T-helper 17 cell (primary cell): ENCODE measurements at regions not wholly inside any gene's neighbourhood (a gene's known extent, or its start where the extent isn't known, plus 50 kb on each side); places are given as distances from the start of the nearest gene placed in this dataset.

Experiments used
- ATAC-seq: fragments of 150-1000 bp; cut with Tn5 transposase; 2 replicates; pipeline ENCODE4 v1.10.0; 2021; ENCODE audit warnings: mild to moderate bottlenecking, moderate library complexity
- DNase-seq, 3 donors: peaks; one replicate each; pipeline versions ENCODE4 v3.0.0 to v3.0.0-alpha.2; 2020 to 2021
- H3K9me3 ChIP-seq: one replicate; pipeline ENCODE4 v1.7.0; 2013; ENCODE audit warnings: low read length, mild to moderate bottlenecking; ENCODE audit not compliant: control insufficient read depth, poor library complexity, severe bottlenecking
- H3K27ac Mint-ChIP-seq: one replicate; pipeline ENCODE4 v1.8.0; 2022; ENCODE audit warnings: mild to moderate bottlenecking, moderate library complexity, mixed read lengths
- H3K27me3 Mint-ChIP-seq: one replicate; pipeline ENCODE4 v1.8.0; 2022; ENCODE audit warnings: mixed read lengths
- H3K36me3 Mint-ChIP-seq: one replicate; pipeline ENCODE4 v1.8.0; 2022; ENCODE audit warnings: low read depth, mixed read lengths
- H3K4me1 Mint-ChIP-seq: one replicate; pipeline ENCODE4 v1.8.0; 2022; ENCODE audit warnings: mild to moderate bottlenecking, mixed read lengths
- H3K4me3 Mint-ChIP-seq: one replicate; pipeline ENCODE4 v1.8.0; 2022; ENCODE audit warnings: mild to moderate bottlenecking, moderate library complexity, mixed read lengths

GRCh38 chr6:121959501-121959900 is 440.0 kb upstream of the HSF2 start:
- no peak for DNase-seq
- ATAC-seq = peak; percentile 44
- H3K9me3 ChIP-seq = no peaks in the 10 kb centered on the region
- Mint-ChIP-seq H3K27ac (no peak overlapping the region), H3K36me3 (no peaks in the 10 kb centered on the region), H3K27me3 (no peaks in the 10 kb centered on the region), H3K4me3 (no peak overlapping the region), H3K4me1 (no peaks in the 10 kb centered on the region)

- Mint-ChIP-seq H3K27ac (no peak overlapping the region), H3K36me3 (no peaks in the 10 kb centered on the region), H3K4me3 (no peak overlapping the region), H3K27me3 (no peaks in the 10 kb centered on the region), H3K4me1 (no peaks in the 10 kb centered on the region)
- ATAC-seq (no peak), DNase-seq (no peak)
- no peaks in the 10 kb centered on the region for H3K9me3 ChIP-seq
Measured at GRCh38 chr6:121961619-121962125, 437.8 kb upstream of the HSF2 start.

GRCh38 chr6:121963826-121964225 is 435.6 kb upstream of the HSF2 start:
- Mint-ChIP-seq H3K27me3 (no peaks in the 10 kb centered on the region), H3K27ac (no peak overlapping the region), H3K4me1 (no peaks in the 10 kb centered on the region), H3K4me3 (no peak overlapping the region), H3K36me3 (no peaks in the 10 kb centered on the region)
- no peaks in the 10 kb centered on the region for H3K9me3 ChIP-seq
- DNase-seq (no peak), ATAC-seq (no peak)

GRCh38 chr6:121965739-121966138 is 433.7 kb upstream of the HSF2 start:
- no peaks in the 10 kb centered on the region for H3K9me3 ChIP-seq
- no peaks in the 10 kb centered on the region for H3K36me3 Mint-ChIP-seq
- H3K27ac Mint-ChIP-seq = no peak overlapping the region
- H3K4me1 Mint-ChIP-seq = no peaks in the 10 kb centered on the region
- no peak overlapping the region for H3K4me3 Mint-ChIP-seq
- ATAC-seq (no peak), DNase-seq (no peak)
- H3K27me3 Mint-ChIP-seq = no peaks in the 10 kb centered on the region

- no peaks in the 10 kb centered on the region for H3K36me3 Mint-ChIP-seq
- H3K27me3 Mint-ChIP-seq = no peaks in the 10 kb centered on the region
- H3K4me1 Mint-ChIP-seq = no peaks in the 10 kb centered on the region
- no peak overlapping the region for H3K4me3 Mint-ChIP-seq
- ATAC-seq = no peak
- no peaks in the 10 kb centered on the region for H3K9me3 ChIP-seq
- no peak for DNase-seq
- no peak overlapping the region for H3K27ac Mint-ChIP-seq
Measured at GRCh38 chr6:121967631-121968030, 431.8 kb upstream of the HSF2 start.

GRCh38 chr6:121971931-121972335 is 427.5 kb upstream of the HSF2 start:
- Mint-ChIP-seq H3K4me3 (no peak overlapping the region), H3K36me3 (no peaks in the 10 kb centered on the region)

GRCh38 chr6:121984956-121985355 is 414.5 kb upstream of the HSF2 start:
- Mint-ChIP-seq H3K36me3 (peaks cover 2% of the 10 kb centered on the region), H3K27me3 (no peaks in the 10 kb centered on the region), H3K4me3 (no peak overlapping the region)

More at GRCh38 chr6:121971931-121972335, 427.5 kb upstream of the HSF2 start:
- DNase-seq = no peak
- H3K9me3 ChIP-seq = no peaks in the 10 kb centered on the region
- Mint-ChIP-seq H3K27me3 (no peaks in the 10 kb centered on the region), H3K4me1 (no peaks in the 10 kb centered on the region), H3K27ac (no peak overlapping the region)
- no peak for ATAC-seq

GRCh38 chr6:121993362-121993761 is 406.1 kb upstream of the HSF2 start:
- Mint-ChIP-seq H3K4me3 (no peak overlapping the region), H3K36me3 (no peaks in the 10 kb centered on the region), H3K27ac (no peak overlapping the region), H3K27me3 (no peaks in the 10 kb centered on the region), H3K4me1 (no peaks in the 10 kb centered on the region)
- no peaks in the 10 kb centered on the region for H3K9me3 ChIP-seq
- no peak for DNase-seq
- no peak for ATAC-seq

More at GRCh38 chr6:121984956-121985355, 414.5 kb upstream of the HSF2 start:
- DNase-seq = no peak
- no peak for ATAC-seq
- Mint-ChIP-seq H3K4me1 (no peaks in the 10 kb centered on the region), H3K27ac (no peak overlapping the region)
- H3K9me3 ChIP-seq = no peaks in the 10 kb centered on the region

- no peak overlapping the region for H3K4me3 Mint-ChIP-seq
- H3K4me1 Mint-ChIP-seq = no peaks in the 10 kb centered on the region
- no peak for ATAC-seq
- H3K27ac Mint-ChIP-seq = no peak overlapping the region
- H3K36me3 Mint-ChIP-seq = no peaks in the 10 kb centered on the region
- H3K27me3 Mint-ChIP-seq = no peaks in the 10 kb centered on the region
- DNase-seq = no peak
- H3K9me3 ChIP-seq = no peaks in the 10 kb centered on the region
Measured at GRCh38 chr6:121994919-121995318, 404.5 kb upstream of the HSF2 start.

- no peaks in the 10 kb centered on the region for H3K9me3 ChIP-seq
- Mint-ChIP-seq H3K4me1 (no peaks in the 10 kb centered on the region), H3K4me3 (no peak overlapping the region), H3K36me3 (no peaks in the 10 kb centered on the region), H3K27ac (no peak overlapping the region), H3K27me3 (no peaks in the 10 kb centered on the region)
- no peak for ATAC-seq
- no peak for DNase-seq
Measured at GRCh38 chr6:121998631-121999030, 400.8 kb upstream of the HSF2 start.

GRCh38 chr6:121999456-122000065 is 399.9 kb upstream of the HSF2 start:
- DNase-seq (no peak), ATAC-seq (no peak)
- no peaks in the 10 kb centered on the region for H3K36me3 Mint-ChIP-seq
- H3K27ac Mint-ChIP-seq = no peak overlapping the region
- H3K4me1 Mint-ChIP-seq = no peaks in the 10 kb centered on the region
- H3K4me3 Mint-ChIP-seq = no peak overlapping the region
- no peaks in the 10 kb centered on the region for H3K27me3 Mint-ChIP-seq
- no peaks in the 10 kb centered on the region for H3K9me3 ChIP-seq

GRCh38 chr6:122005661-122006060 is 393.8 kb upstream of the HSF2 start:
- DNase-seq (no peak), ATAC-seq (no peak)
- Mint-ChIP-seq H3K4me1 (no peaks in the 10 kb centered on the region), H3K27me3 (no peaks in the 10 kb centered on the region), H3K27ac (no peak overlapping the region), H3K36me3 (no peaks in the 10 kb centered on the region), H3K4me3 (no peak overlapping the region)
- no peaks in the 10 kb centered on the region for H3K9me3 ChIP-seq

GRCh38 chr6:122007339-122007738 is 392.1 kb upstream of the HSF2 start:
- Mint-ChIP-seq H3K27me3 (no peaks in the 10 kb centered on the region), H3K36me3 (no peaks in the 10 kb centered on the region), H3K4me1 (no peaks in the 10 kb centered on the region), H3K4me3 (no peak overlapping the region), H3K27ac (no peak overlapping the region)
- H3K9me3 ChIP-seq = no peaks in the 10 kb centered on the region
- ATAC-seq (no peak), DNase-seq (no peak)
